ENCODE measurements at regions not wholly inside any gene's neighbourhood (a gene's known extent, or its start where the extent isn't known, plus 50 kb on each side); places are given as distances from the start of the nearest gene placed in this dataset.

GRCh38 chr2:65613968-65614555, 181.7 kb upstream of the SPRED2 start:
- Histone ChIP-seq H3K4me1 (no peaks in the 10 kb centered on the region), H3K9me3 (no peaks in the 10 kb centered on the region), H3K27me3 (no peaks in the 10 kb centered on the region), H3K27ac (no peak overlapping the region), H3K4me3 (no peak overlapping the region), H3K36me3 (ENCODE audit: low read depth, missing control alignments) (no peaks in the 10 kb centered on the region)
- 90 to 93% methylated on average over 3 of the region's 3 CpGs for WGBS, 2 donors
- no peak for TF ChIP-seq CTCF (IDR thresholded peaks at IDR 0.05)
- TF ChIP-seq POLR2A (IDR thresholded peaks at IDR 0.05) = no peak
- intact Hi-C loops (cut with DNase I; ENCODE audit: low total_unique reads) = no loop called here
- no peak for DNase-seq

DNA sequence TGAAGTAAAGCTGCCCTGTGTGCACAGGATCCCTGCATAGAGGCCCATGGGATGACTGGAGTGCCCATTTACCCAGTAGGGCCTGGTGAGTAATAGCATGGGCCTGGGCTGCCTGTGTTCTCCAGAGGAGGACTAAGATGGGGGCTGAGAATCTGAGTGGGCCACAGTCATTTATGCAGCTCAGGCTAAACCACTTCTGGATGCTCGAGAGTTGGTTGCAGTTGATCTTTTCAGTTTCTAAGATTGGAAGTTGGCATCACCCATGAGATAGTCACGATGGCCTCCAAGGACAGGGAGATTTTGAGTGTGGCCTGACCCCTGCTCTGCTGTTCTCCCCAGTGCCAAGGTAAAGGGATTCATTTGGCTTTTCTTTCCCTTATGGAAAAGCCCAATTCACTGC, 179.1 kb upstream of the SPRED2 start:
- no peaks in the 10 kb centered on the region for H3K27me3 ChIP-seq
- no peaks in the 10 kb centered on the region for H3K36me3 ChIP-seq (ENCODE audit: low read depth, missing control alignments)
- H3K9me3 ChIP-seq = no peaks in the 10 kb centered on the region
- H3K4me3 ChIP-seq = no peak overlapping the region
- intact Hi-C loops (cut with DNase I; ENCODE audit: low total_unique reads) = no loop called here
- no peaks in the 10 kb centered on the region for H3K4me1 ChIP-seq
- no peak overlapping the region for H3K27ac ChIP-seq
- 57 to 66% methylated on average over 2 of the region's 2 CpGs for WGBS, 2 donors
- DNase-seq = no peak
- TF ChIP-seq CTCF (IDR thresholded peaks at IDR 0.05) (no peak), POLR2A (IDR thresholded peaks at IDR 0.05) (no peak)

DNA sequence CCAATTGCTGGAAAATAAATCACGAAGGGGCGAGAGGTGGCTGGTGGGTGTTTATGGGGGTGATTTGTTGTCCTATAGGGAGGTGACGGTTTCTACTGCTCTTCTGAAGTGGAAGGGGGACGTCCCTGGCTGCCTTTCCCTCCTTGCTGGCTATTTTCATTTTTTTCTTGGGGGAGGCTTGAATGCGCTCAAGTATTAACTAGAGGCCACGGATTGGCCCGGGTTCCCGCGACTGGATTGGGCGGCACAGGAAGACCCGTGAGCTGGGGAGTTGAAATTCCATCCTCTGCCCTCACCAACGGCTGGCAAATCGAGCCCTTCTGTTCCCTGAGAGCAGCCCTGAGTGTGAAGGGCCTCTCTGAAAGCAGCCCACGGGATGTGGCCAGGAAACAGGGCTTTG, 176.5 kb upstream of the SPRED2 start:
- Histone ChIP-seq H3K4me1 (no peaks in the 10 kb centered on the region), H3K27ac (peak overlapping the region in 1 of 2 donors; percentile 19), H3K27me3 (no peaks in the 10 kb centered on the region), H3K9me3 (no peaks in the 10 kb centered on the region), H3K36me3 (ENCODE audit: low read depth, missing control alignments) (no peaks in the 10 kb centered on the region), H3K4me3 (no peak overlapping the region)
- intact Hi-C loops (cut with DNase I; ENCODE audit: low total_unique reads) = no loop called here
- peak; percentile 18 for DNase-seq
- WGBS, 2 donors = 27 to 33% methylated on average over 14 of the region's 14 CpGs
- TF ChIP-seq POLR2A (IDR thresholded peaks at IDR 0.05) (no peak), CTCF (IDR thresholded peaks at IDR 0.05) (no peak)

- TF ChIP-seq CTCF (IDR thresholded peaks at IDR 0.05) (no peak), POLR2A (IDR thresholded peaks at IDR 0.05) (no peak)
- Histone ChIP-seq H3K9me3 (no peaks in the 10 kb centered on the region), H3K36me3 (ENCODE audit: low read depth, missing control alignments) (no peaks in the 10 kb centered on the region), H3K27me3 (no peaks in the 10 kb centered on the region), H3K4me1 (no peaks in the 10 kb centered on the region), H3K27ac (no peak overlapping the region), H3K4me3 (no peak overlapping the region)
- WGBS, 2 donors = 21 to 29% methylated on average over 5 of the region's 5 CpGs
- DNase-seq = no peak
- intact Hi-C loops (cut with DNase I; ENCODE audit: low total_unique reads) = no loop called here
These were observed 176.1 kb upstream of the SPRED2 start for GRCh38 chr2:65608466-65608865.

GRCh38 chr2:65607662-65608305, 175.4 kb upstream of the SPRED2 start:
- no peak overlapping the region for H3K4me3 ChIP-seq
- intact Hi-C loops (cut with DNase I; ENCODE audit: low total_unique reads) = no loop called here
- no peaks in the 10 kb centered on the region for H3K4me1 ChIP-seq
- H3K9me3 ChIP-seq = no peaks in the 10 kb centered on the region
- no peaks in the 10 kb centered on the region for H3K36me3 ChIP-seq (ENCODE audit: low read depth, missing control alignments)
- H3K27ac ChIP-seq = no peak overlapping the region
- no peaks in the 10 kb centered on the region for H3K27me3 ChIP-seq
- DNase-seq = no peak
- no peak for TF ChIP-seq POLR2A (IDR thresholded peaks at IDR 0.05)
- no peak for TF ChIP-seq CTCF (IDR thresholded peaks at IDR 0.05)
- 51 to 57% methylated on average over 14 of the region's 14 CpGs for WGBS, 2 donors
